ENCODE measurements at regions not wholly inside any gene's neighbourhood (a gene's known extent, or its start where the extent isn't known, plus 50 kb on each side); places are given as distances from the start of the nearest gene placed in this dataset.
A peak's percentile ranks its signal among the peaks of the same experiment; 100 is the strongest.

DNA sequence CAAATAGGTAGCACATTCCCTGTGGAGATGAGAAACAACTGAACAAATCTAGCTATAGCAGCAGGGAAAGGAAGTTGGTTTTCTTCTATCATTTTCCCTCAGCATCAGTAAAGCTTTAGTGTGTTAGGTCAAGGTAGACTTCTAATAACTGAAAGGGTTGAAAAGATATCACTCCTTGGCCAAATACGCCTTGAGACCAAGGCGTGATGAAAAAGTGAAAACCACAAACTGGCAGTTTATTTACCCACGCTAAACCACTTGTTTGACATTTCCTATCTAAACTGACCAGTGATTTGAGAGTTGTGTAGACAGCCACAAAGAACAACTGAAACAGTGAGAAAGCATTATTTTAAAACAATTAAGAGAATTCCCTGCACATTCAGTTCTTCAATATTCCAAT, 99.6 kb upstream of the SOX5 start:
- DNase-seq (ENCODE audit: low read depth), result no peak
- H3K4me3 ChIP-seq (ENCODE audit: low read depth, low read length), result no peak overlapping the region
- TF ChIP-seq, protein P1, sequence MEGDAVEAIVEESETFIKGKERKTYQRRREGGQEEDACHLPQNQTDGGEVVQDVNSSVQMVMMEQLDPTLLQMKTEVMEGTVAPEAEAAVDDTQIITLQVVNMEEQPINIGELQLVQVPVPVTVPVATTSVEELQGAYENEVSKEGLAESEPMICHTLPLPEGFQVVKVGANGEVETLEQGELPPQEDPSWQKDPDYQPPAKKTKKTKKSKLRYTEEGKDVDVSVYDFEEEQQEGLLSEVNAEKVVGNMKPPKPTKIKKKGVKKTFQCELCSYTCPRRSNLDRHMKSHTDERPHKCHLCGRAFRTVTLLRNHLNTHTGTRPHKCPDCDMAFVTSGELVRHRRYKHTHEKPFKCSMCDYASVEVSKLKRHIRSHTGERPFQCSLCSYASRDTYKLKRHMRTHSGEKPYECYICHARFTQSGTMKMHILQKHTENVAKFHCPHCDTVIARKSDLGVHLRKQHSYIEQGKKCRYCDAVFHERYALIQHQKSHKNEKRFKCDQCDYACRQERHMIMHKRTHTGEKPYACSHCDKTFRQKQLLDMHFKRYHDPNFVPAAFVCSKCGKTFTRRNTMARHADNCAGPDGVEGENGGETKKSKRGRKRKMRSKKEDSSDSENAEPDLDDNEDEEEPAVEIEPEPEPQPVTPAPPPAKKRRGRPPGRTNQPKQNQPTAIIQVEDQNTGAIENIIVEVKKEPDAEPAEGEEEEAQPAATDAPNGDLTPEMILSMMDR (IDR thresholded peaks at IDR 0.05; ENCODE audit: insufficient read depth, low read length), result no peak

DNA sequence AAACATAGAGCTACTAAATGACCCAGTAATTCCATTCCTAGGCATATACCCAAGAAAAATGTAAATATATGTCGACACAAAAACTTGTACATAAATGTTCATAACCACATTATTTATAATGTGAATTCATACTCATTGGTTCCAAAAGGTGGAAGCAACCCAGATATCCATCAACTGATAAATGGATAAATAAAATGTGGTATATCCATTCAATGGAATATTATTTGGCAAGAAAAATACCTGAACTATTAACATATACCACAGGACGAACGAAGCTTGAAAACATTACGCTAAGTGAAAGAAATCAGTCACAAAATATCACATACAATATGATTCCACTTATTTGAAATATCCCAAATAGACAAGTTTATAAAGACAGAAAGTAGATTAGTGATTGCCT, 99.0 kb upstream of the SOX5 start:
- no peak overlapping the region for H3K4me3 ChIP-seq (ENCODE audit: low read depth, low read length)
- DNase-seq (ENCODE audit: low read depth), result no peak
- TF ChIP-seq, protein P1 (IDR thresholded peaks at IDR 0.05; ENCODE audit: insufficient read depth, low read length), result no peak

DNA sequence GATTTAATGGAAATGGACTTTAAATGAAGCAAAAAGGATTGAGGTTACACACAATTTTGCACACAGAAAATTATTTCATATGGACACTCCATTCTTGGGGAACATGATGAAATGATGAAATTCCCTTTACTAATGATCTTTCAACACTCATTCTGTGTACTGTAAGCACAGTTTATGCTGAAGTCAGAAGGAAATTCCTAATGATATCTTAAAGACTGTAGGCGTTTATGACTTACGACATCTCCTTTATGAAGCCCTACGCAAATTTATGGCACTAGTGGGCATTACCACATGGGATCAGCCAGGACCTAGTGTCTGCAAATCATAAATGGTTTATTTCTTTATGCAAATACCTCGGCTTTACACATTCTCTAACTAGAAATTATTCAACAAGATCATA, 97.9 kb upstream of the SOX5 start:
- TF ChIP-seq, protein P1 (IDR thresholded peaks at IDR 0.05; ENCODE audit: insufficient read depth, low read length), result no peak
- DNase-seq (ENCODE audit: low read depth), result no peak
- no peak overlapping the region for H3K4me3 ChIP-seq (ENCODE audit: low read depth, low read length)

DNA sequence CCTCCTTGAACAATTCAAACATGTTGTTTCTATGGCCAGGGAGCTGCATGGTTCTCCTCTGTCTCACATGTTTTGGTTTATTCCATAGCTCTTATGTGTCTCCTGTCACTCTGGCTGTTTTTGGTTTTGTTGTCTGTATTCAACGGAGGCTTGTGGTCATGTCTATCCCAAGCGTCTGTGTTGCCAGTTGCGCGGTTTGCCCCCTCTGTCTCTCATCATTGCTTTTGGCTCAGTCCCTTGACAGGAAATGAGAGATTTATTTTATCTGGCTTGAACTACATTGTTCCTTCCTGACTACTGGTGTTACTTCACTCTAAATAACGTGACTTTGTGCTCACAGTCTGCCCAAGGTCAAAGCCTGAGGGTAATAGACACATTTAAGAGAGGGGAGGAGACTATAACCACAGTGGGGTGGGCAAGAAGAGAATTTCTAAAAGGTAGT, 96.4 kb upstream of the SOX5 start:
- TF ChIP-seq, protein P1 (IDR thresholded peaks at IDR 0.05; ENCODE audit: insufficient read depth, low read length), result no peak
- H3K4me3 ChIP-seq (ENCODE audit: low read depth, low read length), result no peak overlapping the region
- peak; percentile 58 for DNase-seq (ENCODE audit: low read depth)

DNA sequence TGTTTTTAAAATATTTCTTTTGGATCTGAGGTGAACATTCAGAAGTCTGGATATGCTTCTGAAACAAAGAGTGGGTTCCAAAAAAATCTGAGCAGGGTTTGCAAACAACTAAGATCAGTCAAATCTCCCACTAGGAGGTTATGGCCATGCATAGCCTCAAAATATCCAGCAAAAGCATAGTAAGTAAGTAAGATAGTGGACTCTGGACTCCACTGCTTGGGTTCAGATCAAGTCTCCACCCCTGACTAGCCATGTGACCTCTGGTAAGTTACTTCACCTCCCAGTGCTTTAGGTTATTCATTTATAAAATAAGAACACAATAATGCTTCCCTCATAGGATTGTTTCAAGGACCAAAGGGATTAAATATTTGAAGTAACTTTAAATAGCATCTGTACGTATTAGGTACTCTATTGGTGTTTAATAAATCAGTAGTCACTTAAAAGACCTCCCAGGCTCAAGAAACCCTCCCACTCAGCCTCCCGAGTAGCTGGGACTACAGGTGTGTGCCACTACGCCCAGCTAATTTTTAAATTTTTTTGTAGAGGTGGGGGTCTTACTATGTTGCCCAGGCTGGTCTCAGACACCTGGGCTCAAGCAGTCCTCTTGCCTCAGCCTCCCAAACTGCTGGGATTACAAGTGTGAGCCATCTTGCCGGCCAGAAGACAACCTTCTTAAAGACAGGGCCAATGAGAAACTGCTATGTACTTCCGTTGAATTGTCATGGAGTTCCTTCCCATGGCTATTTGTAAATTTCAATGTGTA, 95.7 kb upstream of the SOX5 start:
- DNase-seq (ENCODE audit: low read depth), result no peak
- H3K4me3 ChIP-seq (ENCODE audit: low read depth, low read length), result no peak overlapping the region
- TF ChIP-seq, protein P1 (IDR thresholded peaks at IDR 0.05; ENCODE audit: insufficient read depth, low read length), result no peak

DNA sequence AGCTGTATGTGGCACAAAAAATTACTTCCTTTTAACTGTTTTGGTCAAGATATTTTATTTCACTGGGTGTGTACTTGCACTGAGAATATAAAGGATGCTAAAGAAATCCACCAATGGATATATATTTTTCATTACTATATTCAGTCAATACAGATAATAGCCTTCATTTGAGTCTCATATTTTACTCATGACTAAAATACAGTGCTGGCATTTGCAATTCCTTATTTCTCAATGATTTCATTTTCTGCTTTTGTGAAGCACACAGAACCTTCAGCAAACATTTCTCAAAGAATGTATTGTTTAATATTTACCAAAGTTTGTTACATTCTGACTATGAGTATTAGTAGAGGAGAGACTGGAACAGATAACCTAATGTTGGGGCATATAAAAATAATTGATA, 93.2 kb upstream of the SOX5 start:
- no peak overlapping the region for H3K4me3 ChIP-seq (ENCODE audit: low read depth, low read length)
- TF ChIP-seq, protein P1 (IDR thresholded peaks at IDR 0.05; ENCODE audit: insufficient read depth, low read length), result no peak
- DNase-seq (ENCODE audit: low read depth), result no peak

DNA sequence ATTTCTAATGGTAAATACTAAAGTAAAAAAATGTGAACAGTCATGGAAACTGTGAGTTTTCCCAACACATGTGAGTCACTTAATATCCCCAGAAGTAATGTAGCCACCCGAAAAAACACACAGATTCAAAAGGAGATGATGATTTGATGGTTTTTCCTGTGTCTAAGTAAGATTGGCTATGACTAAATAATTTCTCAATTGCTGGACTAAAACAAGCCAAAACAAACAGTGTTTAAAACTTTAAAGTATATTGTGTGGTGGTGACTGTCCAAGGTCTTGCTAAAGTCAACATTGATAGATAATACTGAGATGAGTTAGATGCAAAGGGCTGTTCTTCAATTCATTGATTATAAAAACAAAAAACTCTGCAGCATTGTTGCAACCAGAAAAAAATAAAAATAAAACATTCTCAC, 89.6 kb upstream of the SOX5 start:
- DNase-seq (ENCODE audit: low read depth), result peak; percentile 93
- TF ChIP-seq, protein P1 (IDR thresholded peaks at IDR 0.05; ENCODE audit: insufficient read depth, low read length), result no peak
- H3K4me3 ChIP-seq (ENCODE audit: low read depth, low read length), result no peak overlapping the region

All from fibroblast of the aortic adventitia (primary cell).